Hematopoietic multipotent progenitor cell treated with erythropoietin and hydrocortisone succinate and interleukin-3 and kit ligand, for 17 days (in vitro differentiated cells): ENCODE measurements at regions not wholly inside any gene's neighbourhood (a gene's known extent, or its start where the extent isn't known, plus 50 kb on each side); places are given as distances from the start of the nearest gene placed in this dataset.

Experiments
- DNase-seq: peaks from one replicate; pipeline ENCODE4 v3.0.0-alpha.2; 2015; ENCODE audit warnings: low spot score

- DNase-seq: no peak
Observed at GRCh38 chr21:24118738-24119459, 1488.4 kb downstream of the MRPL39 start.

- DNase-seq: no peak
Observed at GRCh38 chr21:24115141-24115540, 1492.1 kb downstream of the MRPL39 start.

GRCh38 chr21:24112020-24112419 lies 1495.3 kb downstream of the MRPL39 start:
- DNase-seq: no peak

GRCh38 chr21:24110846-24111245 lies 1496.4 kb downstream of the MRPL39 start:
- DNase-seq: no peak

- DNase-seq: no peak
Observed at GRCh38 chr21:24097181-24097580, 1510.1 kb downstream of the MRPL39 start.

- no peak for DNase-seq
Observed at GRCh38 chr21:24096651-24097050, 1510.6 kb downstream of the MRPL39 start.

DNA sequence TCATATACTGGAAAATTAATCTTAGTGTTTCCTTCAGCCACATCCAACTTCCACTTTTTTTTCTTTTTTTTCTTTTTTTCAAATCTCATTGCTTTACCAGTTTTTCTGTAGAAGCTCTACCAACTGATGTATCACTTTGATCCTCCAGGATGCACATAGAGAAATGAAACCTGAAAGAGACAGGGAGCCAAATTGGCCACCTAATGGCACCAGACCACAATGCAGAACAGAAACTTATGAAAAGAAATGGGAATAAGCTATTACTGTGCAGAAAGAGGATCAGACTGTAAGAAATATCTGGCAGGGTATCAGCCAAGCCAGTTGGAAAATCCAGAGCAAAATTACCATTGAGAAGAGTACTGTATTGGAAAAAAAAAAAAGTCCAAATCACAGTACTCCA lies 1514.2 kb downstream of the MRPL39 start:
- no peak for DNase-seq

DNA sequence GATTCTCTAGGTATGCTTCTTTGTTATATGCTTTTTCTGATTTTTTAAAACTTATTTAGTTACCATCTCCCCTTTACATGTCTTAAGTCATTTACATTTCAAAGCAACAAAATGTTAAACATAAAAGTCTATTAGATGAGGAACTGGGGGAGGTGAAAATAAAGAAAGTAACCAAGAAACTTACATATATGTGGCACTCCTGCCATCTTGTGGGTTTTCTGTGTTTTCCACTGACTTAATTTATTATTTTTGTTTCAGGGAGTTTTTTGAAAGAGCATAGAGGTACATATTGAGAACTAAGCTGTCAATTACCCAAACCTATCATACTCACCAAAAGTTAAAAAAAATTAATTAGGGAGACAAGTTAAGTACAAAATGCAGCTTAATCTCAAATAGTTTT lies 1531.1 kb downstream of the MRPL39 start:
- no peak for DNase-seq

DNA sequence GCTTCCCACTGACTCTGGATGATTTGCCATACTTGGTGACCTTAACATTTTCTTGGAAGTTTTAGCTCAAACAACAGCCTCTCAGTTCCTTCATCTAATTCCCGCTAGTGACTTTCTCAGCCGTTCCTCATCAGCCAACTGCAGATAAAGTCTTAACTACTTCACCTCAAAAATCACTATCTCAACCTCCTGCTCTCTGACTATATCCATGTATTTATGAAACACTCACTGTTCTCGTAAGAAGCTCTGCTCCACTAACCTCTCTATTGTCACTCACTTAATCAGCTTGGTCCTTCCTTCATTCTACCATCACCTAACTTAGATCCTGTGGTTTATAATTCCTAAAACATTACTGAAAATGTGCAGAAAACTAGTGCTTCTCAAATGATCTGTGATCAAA lies 1551.6 kb downstream of the MRPL39 start:
- DNase-seq: no peak

GRCh38 chr21:24050231-24050630 lies 1557.0 kb downstream of the MRPL39 start:
- no peak for DNase-seq

GRCh38 chr21:24046829-24047443 lies 1560.3 kb downstream of the MRPL39 start:
- no peak for DNase-seq

GRCh38 chr21:24045775-24046215 lies 1561.5 kb downstream of the MRPL39 start:
- DNase-seq: no peak

GRCh38 chr21:24045373-24045772 lies 1561.9 kb downstream of the MRPL39 start:
- DNase-seq: no peak

DNA sequence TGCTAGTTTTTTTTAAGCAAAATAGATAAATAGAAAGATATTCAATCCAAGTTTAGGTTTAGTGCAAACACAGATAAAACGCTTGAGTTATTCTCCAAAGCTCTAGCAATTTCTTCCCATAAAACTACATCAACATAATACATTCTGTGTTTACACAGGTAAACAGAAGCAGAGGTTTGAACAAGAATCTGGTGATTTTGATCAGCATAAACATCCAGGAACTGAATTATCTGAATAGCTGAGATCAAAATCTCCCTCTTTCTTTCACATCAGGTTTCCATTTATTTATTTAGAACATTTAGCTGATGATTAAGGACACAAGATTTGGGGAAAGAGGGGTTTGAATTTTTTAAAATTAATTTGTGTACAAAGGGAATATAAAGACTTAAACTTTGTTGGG lies 1564.6 kb downstream of the MRPL39 start:
- DNase-seq: no peak

DNA sequence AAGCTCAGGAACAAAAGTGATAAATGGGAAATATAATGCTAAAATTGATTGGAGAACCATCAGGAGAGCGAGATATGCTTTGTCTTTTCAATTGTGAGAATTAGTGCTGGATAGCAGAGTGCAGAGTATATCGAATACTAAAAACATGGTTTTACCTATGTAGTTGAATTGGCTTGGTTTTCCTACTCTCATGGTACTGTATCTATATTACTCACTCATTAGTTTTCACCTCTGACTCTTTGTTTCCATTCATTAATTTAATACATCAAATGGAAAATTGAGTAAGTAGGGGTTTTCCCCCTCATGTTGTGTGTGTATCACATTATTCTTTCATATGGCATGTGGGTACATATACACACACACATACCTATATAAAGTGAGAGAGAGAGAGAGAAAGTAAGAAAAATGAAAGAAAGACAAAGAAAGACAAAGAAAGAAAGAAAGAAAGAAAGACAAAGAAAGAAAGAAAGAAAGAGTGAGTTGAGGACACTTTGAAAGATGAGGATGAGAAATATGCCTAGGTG lies 1574.5 kb downstream of the MRPL39 start:
- DNase-seq: no peak

GRCh38 chr21:24027396-24027795 lies 1579.9 kb downstream of the MRPL39 start:
- DNase-seq: no peak

DNA sequence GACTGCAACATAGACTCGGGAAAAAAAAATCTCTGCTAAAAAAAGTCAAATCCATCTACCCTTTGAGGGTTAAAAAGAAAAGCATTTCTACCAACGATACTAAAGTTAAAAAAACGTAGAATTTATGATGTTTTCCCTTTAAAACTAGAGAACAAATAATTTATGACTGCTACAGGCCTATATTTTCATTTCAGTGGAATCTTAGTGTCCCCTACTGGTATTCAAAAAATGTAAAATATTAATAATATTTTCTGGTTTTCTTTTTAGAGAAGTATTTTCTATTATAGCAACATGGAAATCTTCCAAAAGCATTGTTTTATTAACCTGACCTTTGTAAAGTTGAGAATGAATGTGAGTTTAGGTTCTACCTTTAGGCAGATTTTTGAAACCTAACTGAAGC lies 1582.2 kb downstream of the MRPL39 start:
- DNase-seq: no peak

DNA sequence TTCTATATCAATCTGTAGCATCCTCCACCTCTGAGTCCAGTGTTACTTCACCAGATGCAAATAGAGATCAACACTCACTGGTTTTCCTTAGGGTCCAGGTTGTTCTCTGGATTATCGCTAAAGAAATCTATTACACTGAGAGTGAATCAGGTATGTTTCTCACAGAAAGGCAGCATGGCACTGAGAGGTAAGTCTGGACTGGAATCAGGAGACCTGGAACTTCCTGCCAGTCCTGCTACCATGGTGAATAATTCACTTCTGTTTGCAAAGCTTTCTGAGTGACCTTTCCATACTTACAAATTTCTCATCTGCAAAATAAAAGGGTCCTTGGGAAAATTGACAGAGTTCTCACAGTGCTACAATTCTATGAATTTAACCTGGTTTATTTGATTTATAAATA lies 1583.3 kb downstream of the MRPL39 start:
- no peak for DNase-seq

DNA sequence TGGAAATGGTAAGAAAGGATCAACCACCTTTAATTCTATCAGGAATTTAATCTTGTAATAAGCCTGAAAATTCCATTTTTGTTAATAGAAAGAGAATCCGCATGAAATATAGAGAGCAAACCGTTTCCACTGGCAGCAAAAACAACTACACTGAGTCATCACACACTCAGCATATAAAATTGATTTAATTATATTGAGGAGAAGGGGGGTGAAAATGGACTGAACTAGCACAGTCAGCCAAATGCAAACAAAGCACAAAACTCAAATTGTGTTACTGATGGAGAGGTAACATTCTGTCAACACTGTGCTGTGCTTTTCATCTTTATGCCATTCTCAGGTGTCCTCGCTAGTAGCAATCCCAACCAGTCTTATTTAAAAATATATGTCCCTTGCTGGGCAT lies 1583.9 kb downstream of the MRPL39 start:
- no peak for DNase-seq

- no peak for DNase-seq
Observed at GRCh38 chr21:24014381-24014780, 1592.9 kb downstream of the MRPL39 start.

GRCh38 chr21:24011087-24011486 lies 1596.2 kb downstream of the MRPL39 start:
- DNase-seq: no peak

DNA sequence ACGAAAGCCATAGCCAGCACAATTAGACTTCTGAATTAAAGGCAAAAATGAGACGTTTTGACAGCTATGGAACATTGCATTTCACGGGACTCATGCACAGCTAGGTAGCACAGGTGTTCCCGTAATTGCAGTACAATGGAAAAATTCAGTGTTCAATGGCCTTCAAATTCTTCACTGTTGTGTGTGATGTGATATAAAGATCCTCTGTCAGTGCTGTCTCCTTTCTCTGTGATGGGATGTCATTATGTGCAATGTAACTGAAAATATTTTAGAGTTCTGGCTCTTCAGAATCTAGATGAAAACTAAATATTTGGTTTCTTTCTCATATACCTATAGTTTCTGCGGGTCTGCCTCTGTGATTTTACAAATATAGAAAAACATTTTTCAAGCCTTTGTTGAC lies 1599.7 kb downstream of the MRPL39 start:
- no peak for DNase-seq

- DNase-seq: no peak
Observed at GRCh38 chr21:23986987-23987386, 1620.3 kb downstream of the MRPL39 start.

DNA sequence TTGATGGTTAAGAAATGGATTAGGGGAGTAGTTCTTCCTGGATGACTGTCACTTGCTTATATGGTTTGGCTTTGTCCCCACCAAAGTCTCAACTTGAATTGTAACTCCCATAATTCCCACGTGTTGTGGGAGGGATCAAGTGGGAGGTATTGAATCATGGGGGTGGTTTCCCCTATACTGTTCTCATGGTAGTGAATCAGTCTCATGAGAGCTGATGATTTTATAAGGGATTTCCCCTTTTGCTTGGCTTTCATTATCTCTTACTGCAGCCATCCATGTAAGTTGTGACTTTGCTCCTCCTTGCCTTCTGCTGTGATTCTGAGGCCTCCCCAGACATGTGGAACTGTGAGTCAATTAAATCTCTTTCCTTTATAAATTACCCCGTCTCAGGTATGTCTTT lies 1621.1 kb downstream of the MRPL39 start:
- no peak for DNase-seq
